Putamen (tissue), 1 donor: ENCODE measurements at regions not wholly inside any gene's neighbourhood (a gene's known extent, or its start where the extent isn't known, plus 50 kb on each side); places are given as distances from the start of the nearest gene placed in this dataset.
"Not testable (repeated sequence)": the region's sequence is repeated elsewhere in the genome, so short reads cannot be mapped to it uniquely, and the experiment has no call there.

Experiments used
- DNase-seq: peaks from one replicate; pipeline ENCODE4 v3.0.0-alpha.2; 2016; ENCODE audit warnings: low spot score

GRCh38 chr4:111404673-111405072 is 740.6 kb upstream of the FAM241A start:
- DNase-seq: no peak

- no peak for DNase-seq
Measured at GRCh38 chr4:111405989-111406388, 739.3 kb upstream of the FAM241A start.

- no peak for DNase-seq
Measured at GRCh38 chr4:111410571-111410970, 734.7 kb upstream of the FAM241A start.

GRCh38 chr4:111417521-111417920 is 727.7 kb upstream of the FAM241A start:
- no peak for DNase-seq

GRCh38 chr4:111433441-111433840 is 711.8 kb upstream of the FAM241A start:
- DNase-seq: no peak

- DNase-seq: no peak
Measured at GRCh38 chr4:111434586-111434985, 710.7 kb upstream of the FAM241A start.

- DNase-seq: no peak
Measured at GRCh38 chr4:111435986-111436744, 709.1 kb upstream of the FAM241A start.

- DNase-seq: no peak
Measured at GRCh38 chr4:111441687-111442086, 703.6 kb upstream of the FAM241A start.

- DNase-seq: not testable (repeated sequence)
Measured at GRCh38 chr4:111444836-111445235, 700.4 kb upstream of the FAM241A start.

GRCh38 chr4:111449657-111450056 is 695.6 kb upstream of the FAM241A start:
- no peak for DNase-seq

GRCh38 chr4:111450867-111451266 is 694.4 kb upstream of the FAM241A start:
- no peak for DNase-seq

- DNase-seq: no peak
Measured at GRCh38 chr4:111453216-111453615, 692.0 kb upstream of the FAM241A start.

GRCh38 chr4:111454961-111455360 is 690.3 kb upstream of the FAM241A start:
- DNase-seq: no peak

GRCh38 chr4:111464251-111465045 is 680.8 kb upstream of the FAM241A start:
- DNase-seq: no peak

- DNase-seq: no peak
Measured at GRCh38 chr4:111466811-111467604, 678.2 kb upstream of the FAM241A start.

GRCh38 chr4:111475001-111475400 is 670.3 kb upstream of the FAM241A start:
- DNase-seq: peak; percentile 23

GRCh38 chr4:111475666-111476065 is 669.6 kb upstream of the FAM241A start:
- DNase-seq: no peak

GRCh38 chr4:111480510-111480909 is 664.7 kb upstream of the FAM241A start:
- no peak for DNase-seq

GRCh38 chr4:111483375-111484169 is 661.7 kb upstream of the FAM241A start:
- DNase-seq: no peak

GRCh38 chr4:111492496-111492895 is 652.8 kb upstream of the FAM241A start:
- DNase-seq: no peak

GRCh38 chr4:111494471-111494870 is 650.8 kb upstream of the FAM241A start:
- DNase-seq: no peak

GRCh38 chr4:111494971-111495370 is 650.3 kb upstream of the FAM241A start:
- no peak for DNase-seq
